K562 (cell line): ENCODE measurements at regions not wholly inside any gene's neighbourhood (a gene's known extent, or its start where the extent isn't known, plus 50 kb on each side); places are given as distances from the start of the nearest gene placed in this dataset.
A peak's percentile ranks its signal among the peaks of the same experiment; 100 is the strongest.

Experiments
- ATAC-seq: fragments of 200-7000 bp; cut with Tn5 transposase; 3 replicates; pipeline ENCODE4 v1.9.1; 2020; ENCODE audit warnings: moderate library complexity
- BruUV-seq: library from RNA; stranded (reverse); fragments of 400-500 nt; replicated peaks from 2 replicates; lab custom pipeline; 2021; lab: Mats Ljungman, UMichigan
- CTCF ChIA-PET: fragments of 300-600 bp; formaldehyde crosslinking; extraction: SDS; loops from one replicate; lab custom pipeline; 2021; ENCODE audit warnings: low intra/inter-chr PET ratio; lab: Yijun Ruan, JAX
- POLR2A ChIA-PET: fragments of 300-600, 350-650 bp; sonication (Branson Sonifier 250); formaldehyde crosslinking; extraction: SDS; loops from one replicate; lab custom pipeline; 2021; ENCODE audit warnings: antibody characterized with exemption, inconsistent platforms; lab: Yijun Ruan, JAX
- DNase-seq, 4 experiments: peaks; one replicate each; pipeline versions ENCODE4 v3.0.0 to v3.0.0-alpha.2; 2011 to 2018; ENCODE audit warnings: low spot score in 3 of 4, mixed read lengths in 3 of 4; ENCODE audit errors: extremely low read depth in 1 of 4
- FAIRE-seq: peaks from 2 replicates; lab custom pipeline; 2011; peaks lifted over from hg19 to GRCh38; lab: Jason Lieb, UNC
- H2AFZ ChIP-seq: 2 replicates; pipeline ENCODE4 v1.6.0; 2011; ENCODE audit warnings: low read depth, low read length, control low read depth, inconsistent platforms
- H3K27ac ChIP-seq: fragments of 200-600 bp; 3 replicates; pipeline ENCODE4 v1.8.0; 2011; ENCODE audit warnings: low read depth, mild to moderate bottlenecking, control low read depth, inconsistent platforms, low read length, moderate library complexity, mixed read lengths; ENCODE audit errors: extremely low read depth
- H3K27me3 ChIP-seq, 2 experiments: fragments of 300-600 bp in 1 of 2; 2 replicates in 1 of 2; 3 replicates in 1 of 2; pipeline versions ENCODE4 v1.6.0 to v1.8.0; 2011; ENCODE audit warnings: inconsistent platforms in 2 of 2, low read length in 2 of 2, mild to moderate bottlenecking in 1 of 2, mixed read lengths in 1 of 2, moderate library complexity in 1 of 2; ENCODE audit not compliant: control insufficient read depth in 2 of 2, insufficient read depth in 2 of 2
- H3K36me3 ChIP-seq: fragments of 300-600 bp; 3 replicates; pipeline ENCODE4 v1.8.0; 2011; ENCODE audit warnings: mild to moderate bottlenecking, low read length, inconsistent platforms; ENCODE audit not compliant: control insufficient read depth, insufficient read depth
- H3K4me1 ChIP-seq, 2 experiments: fragments of 200-600 bp in 1 of 2; replicated peaks in 1 of 2; 2 replicates in 1 of 2; 3 replicates in 1 of 2; pipeline versions ENCODE4 v1.5.1 to v1.8.0; 2011; ENCODE audit warnings: inconsistent platforms in 2 of 2, low read length in 2 of 2, mild to moderate bottlenecking in 1 of 2, mixed read lengths in 1 of 2, moderate library complexity in 1 of 2; ENCODE audit not compliant: control insufficient read depth in 2 of 2, insufficient read depth in 2 of 2
- H3K4me2 ChIP-seq: 2 replicates; pipeline ENCODE4 v1.6.1; 2011; ENCODE audit warnings: low read length, control low read depth, inconsistent platforms, mixed read lengths; ENCODE audit not compliant: insufficient read depth
- H3K4me3 ChIP-seq: fragments of 200-600 bp; sonication (generic), shearing (Covaris generic); 2 replicates; pipeline ENCODE4 v1.5.1; 2016; ENCODE audit warnings: control low read depth, inconsistent platforms
- H3K79me2 ChIP-seq: fragments of 200-600 bp; 3 replicates; pipeline ENCODE4 v1.8.0; 2011; ENCODE audit warnings: low read length, inconsistent platforms; ENCODE audit not compliant: control insufficient read depth, insufficient read depth
- H3K9ac ChIP-seq, 2 experiments: 2 replicates each; pipeline versions ENCODE4 v1.6.0 to v1.6.1; 2011; ENCODE audit warnings: low read depth in 2 of 2, low read length in 2 of 2, control low read depth in 1 of 2, inconsistent platforms in 1 of 2, mild to moderate bottlenecking in 1 of 2, mixed read lengths in 1 of 2; ENCODE audit not compliant: insufficient read depth in 1 of 2
- H3K9me1 ChIP-seq: one replicate; pipeline ENCODE4 v1.6.0; 2011; ENCODE audit warnings: inconsistent platforms, mild to moderate bottlenecking, low read length, moderate library complexity; ENCODE audit not compliant: control insufficient read depth, insufficient read depth
- H3K9me3 ChIP-seq: replicated peaks from 2 replicates; pipeline ENCODE4 v1.5.1; 2011; ENCODE audit warnings: low read depth, low read length, inconsistent platforms; ENCODE audit not compliant: control insufficient read depth, insufficient read depth
- H4K20me1 ChIP-seq: replicated peaks from 2 replicates; pipeline ENCODE4 v1.6.1; 2011; ENCODE audit warnings: low read length, inconsistent platforms, mixed read lengths; ENCODE audit not compliant: control insufficient read depth, insufficient read depth
- BHLHE40 ChIP-seq: IDR thresholded peaks from 2 replicates; pipeline ENCODE4 v1.6.1; 2011; ENCODE audit warnings: low read length, improper control_type of control experiment
- HEY1 ChIP-seq: fragments of 250-450 bp; sonication (Bioruptor Pico); IDR thresholded peaks from 2 replicates; pipeline ENCODE4 v1.5.0; 2020; ENCODE audit warnings: mild to moderate bottlenecking, moderate library complexity, borderline replicate concordance
- ZNF24 ChIP-seq: fragments of 450-650 bp; IDR thresholded peaks from 2 replicates; pipeline ENCODE4 v1.6.1; 2016
- ZNF717 ChIP-seq: fragments of 250-450 bp; sonication (Bioruptor Pico); IDR thresholded peaks from 2 replicates; pipeline ENCODE4 v1.5.0; 2021
- WGBS: fragments of 100-300 bp; shearing (Covaris generic); methylation state at CpG from one replicate; pipeline ENCODE4 v1.1.6; 2016; ENCODE audit warnings: low coverage, mixed read lengths; ENCODE audit not compliant: insufficient coverage; ENCODE audit errors: missing lambda C conversion rate; 5-methylcytosine and 5-hydroxymethylcytosine counted together
- in situ Hi-C: fragments of 300-500 bp; cut with MboI; formaldehyde crosslinking; loops from 4 replicates; pipeline ENCODE4 v1.15.0; 2018; ENCODE audit warnings: inconsistent platforms, mixed read lengths
- intact Hi-C: fragments of 100-400 bp; cut with micrococcal nuclease; formaldehyde crosslinking; loops from 2 replicates; pipeline ENCODE4 v1.14.2; 2022
- TF ChIP-seq, protein P1 (sequence below): IDR thresholded peaks from 2 replicates; pipeline ENCODE4 v1.6.1; 2016; ENCODE audit warnings: missing genetic modification characterization, missing compliant biosample characterization

DNA sequence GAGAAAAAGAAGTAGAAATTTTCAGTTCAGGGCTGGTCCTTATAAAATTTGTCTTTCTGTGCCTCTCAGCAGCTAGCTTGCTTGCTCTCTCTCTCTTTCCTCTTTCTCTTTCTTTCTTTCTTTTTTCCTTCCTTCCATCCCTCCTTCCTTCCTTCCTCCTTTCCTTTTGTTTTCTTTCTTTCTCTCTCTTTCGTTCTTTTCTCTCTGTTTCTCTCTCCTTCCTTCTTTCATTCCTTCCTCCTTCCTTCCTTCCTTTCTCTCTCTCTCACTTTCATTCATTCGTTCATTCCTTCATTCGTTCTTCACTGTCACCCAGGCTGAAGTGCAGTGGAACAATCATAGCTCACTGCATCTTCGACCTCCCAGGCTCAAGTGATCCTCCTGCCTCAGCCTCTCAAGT is 69.3 kb upstream of the CPOX start:
- Histone ChIP-seq H2AFZ (no peak overlapping the region), H3K27me3 (no peaks in the 10 kb centered on the region), H3K4me1 (no peaks in the 10 kb centered on the region), H3K4me3 (no peak overlapping the region), H3K9ac (no peak overlapping the region), H3K79me2 (no peaks in the 10 kb centered on the region), H3K27ac (no peak overlapping the region), H4K20me1 (no peaks in the 10 kb centered on the region), H3K9me3 (no peaks in the 10 kb centered on the region), H3K4me2 (no peak overlapping the region), H3K9me1 (no peaks in the 10 kb centered on the region), H3K36me3 (no peaks in the 10 kb centered on the region)
- DNase-seq (no peak), ATAC-seq (no peak), FAIRE-seq (no peak)
- WGBS = 9% methylated on average over 1 of the region's 4 CpGs
- CTCF ChIA-PET = no interaction called here
- intact Hi-C loops (no loop called here), in situ Hi-C loops (no loop called here)
- TF ChIP-seq ZNF24 (peak; percentile 27; the same call in 1 of the 2 replicates), BHLHE40 (no peak)
- TF ChIP-seq, protein P1, sequence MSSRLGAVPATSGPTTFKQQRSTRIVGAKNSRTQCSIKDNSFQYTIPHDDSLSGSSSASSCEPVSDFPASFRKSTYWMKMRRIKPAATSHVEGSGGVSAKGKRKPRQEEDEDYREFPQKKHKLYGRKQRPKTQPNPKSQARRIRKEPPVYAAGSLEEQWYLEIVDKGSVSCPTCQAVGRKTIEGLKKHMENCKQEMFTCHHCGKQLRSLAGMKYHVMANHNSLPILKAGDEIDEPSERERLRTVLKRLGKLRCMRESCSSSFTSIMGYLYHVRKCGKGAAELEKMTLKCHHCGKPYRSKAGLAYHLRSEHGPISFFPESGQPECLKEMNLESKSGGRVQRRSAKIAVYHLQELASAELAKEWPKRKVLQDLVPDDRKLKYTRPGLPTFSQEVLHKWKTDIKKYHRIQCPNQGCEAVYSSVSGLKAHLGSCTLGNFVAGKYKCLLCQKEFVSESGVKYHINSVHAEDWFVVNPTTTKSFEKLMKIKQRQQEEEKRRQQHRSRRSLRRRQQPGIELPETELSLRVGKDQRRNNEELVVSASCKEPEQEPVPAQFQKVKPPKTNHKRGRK (tag) = peak; percentile 56
- POLR2A ChIA-PET = no interaction called here
- no TSS peak for BruUV-seq

DNA sequence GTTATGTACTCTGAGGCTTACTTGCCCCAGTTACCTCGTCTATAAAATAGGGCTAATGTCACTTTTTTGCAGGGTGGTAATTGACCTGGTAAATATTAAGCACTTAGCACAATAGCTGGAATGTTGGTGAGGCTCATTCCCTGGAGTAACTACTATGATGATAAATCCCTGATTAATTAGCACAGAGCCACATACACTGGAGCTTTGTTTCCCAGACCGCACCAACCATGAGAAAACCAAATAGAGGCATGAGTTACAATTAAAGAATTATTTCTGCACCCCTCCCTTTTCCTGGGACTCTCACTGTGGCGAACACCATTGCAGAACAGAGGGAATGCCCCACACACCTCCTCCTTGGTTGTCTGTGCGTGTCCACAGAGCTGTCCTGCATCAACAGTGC is 76.6 kb upstream of the CPOX start:
- TF ChIP-seq ZNF717 (CRISPR knock-in tag) (no peak), HEY1 (CRISPR knock-in tag) (no peak)
- BruUV-seq = no TSS peak
- H2AFZ ChIP-seq = no peak overlapping the region
- H3K9me1 ChIP-seq = no peaks in the 10 kb centered on the region
- ATAC-seq (no peak), DNase-seq (no peak), FAIRE-seq (no peak)
- no peak overlapping the region for H3K9ac ChIP-seq
- 0% methylated on average over 3 of the region's 4 CpGs for WGBS
- H3K79me2 ChIP-seq = no peaks in the 10 kb centered on the region
- no peak overlapping the region for H3K27ac ChIP-seq
- H3K4me1 ChIP-seq = no peaks in the 10 kb centered on the region
- no peaks in the 10 kb centered on the region for H3K27me3 ChIP-seq
- intact Hi-C loops (no loop called here), in situ Hi-C loops (no loop called here)
- no peaks in the 10 kb centered on the region for H3K9me3 ChIP-seq
- POLR2A ChIA-PET = no interaction called here
- H3K4me3 ChIP-seq = no peak overlapping the region
- CTCF ChIA-PET = no interaction called here
- no peak overlapping the region for H3K4me2 ChIP-seq
- no peaks in the 10 kb centered on the region for H4K20me1 ChIP-seq
- H3K36me3 ChIP-seq = no peaks in the 10 kb centered on the region
